NCI-H226 (cell line): ENCODE measurements at regions not wholly inside any gene's neighbourhood (a gene's known extent, or its start where the extent isn't known, plus 50 kb on each side); places are given as distances from the start of the nearest gene placed in this dataset.
"Not testable (repeated sequence)": the region's sequence is repeated elsewhere in the genome, so short reads cannot be mapped to it uniquely, and the experiment has no call there.

Experiments
- DNase-seq: peaks from one replicate; pipeline ENCODE4 v3.0.0-alpha.2; 2015

GRCh38 chr10:28127881-28128280 is 129.0 kb upstream of the ODAD2 start:
- no peak for DNase-seq

- DNase-seq, result no peak
These were observed 126.8 kb upstream of the ODAD2 start for GRCh38 chr10:28125701-28126100.

GRCh38 chr10:28120795-28121194 is 121.9 kb upstream of the ODAD2 start:
- no peak for DNase-seq

- DNase-seq, result peak; percentile 40
These were observed 121.3 kb upstream of the ODAD2 start for GRCh38 chr10:28120043-28120749.

- no peak for DNase-seq
These were observed 120.2 kb upstream of the ODAD2 start for GRCh38 chr10:28118985-28119628.

- no peak for DNase-seq
These were observed 114.3 kb upstream of the ODAD2 start for GRCh38 chr10:28113202-28113601.

- peak; percentile 27 for DNase-seq
These were observed 112.8 kb upstream of the ODAD2 start for GRCh38 chr10:28111712-28112111.

- DNase-seq, result no peak
These were observed 106.7 kb upstream of the ODAD2 start for GRCh38 chr10:28105561-28105960.

- no peak for DNase-seq
These were observed 98.8 kb upstream of the ODAD2 start for GRCh38 chr10:28097633-28098032.

GRCh38 chr10:28095791-28096378 is 97.0 kb upstream of the ODAD2 start:
- no peak for DNase-seq

- no peak for DNase-seq
These were observed 95.2 kb upstream of the ODAD2 start for GRCh38 chr10:28094121-28094520.

GRCh38 chr10:28091913-28092312 is 93.0 kb upstream of the ODAD2 start:
- DNase-seq, result no peak

- DNase-seq, result no peak
These were observed 91.6 kb upstream of the ODAD2 start for GRCh38 chr10:28090506-28090905.

- peak; percentile 12 for DNase-seq
These were observed 90.6 kb upstream of the ODAD2 start for GRCh38 chr10:28089467-28089866.

- peak; percentile 38 for DNase-seq
These were observed 88.9 kb upstream of the ODAD2 start for GRCh38 chr10:28087661-28088351.

GRCh38 chr10:28085760-28086159 is 86.9 kb upstream of the ODAD2 start:
- DNase-seq, result not testable (repeated sequence)

- DNase-seq, result no peak
These were observed 84.0 kb upstream of the ODAD2 start for GRCh38 chr10:28082885-28083284.

- DNase-seq, result no peak
These were observed 83.4 kb upstream of the ODAD2 start for GRCh38 chr10:28082316-28082715.

GRCh38 chr10:28077889-28078288 is 79.0 kb upstream of the ODAD2 start:
- DNase-seq, result no peak

GRCh38 chr10:28075424-28075823 is 76.5 kb upstream of the ODAD2 start:
- DNase-seq, result no peak

GRCh38 chr10:28072573-28072972 is 73.7 kb upstream of the ODAD2 start:
- no peak for DNase-seq

- no peak for DNase-seq
These were observed 61.2 kb upstream of the ODAD2 start for GRCh38 chr10:28060031-28060607.

- DNase-seq, result no peak
These were observed 59.9 kb upstream of the ODAD2 start for GRCh38 chr10:28058746-28059145.
